MV-4-11 (cell line): ENCODE measurements at regions not wholly inside any gene's neighbourhood (a gene's known extent, or its start where the extent isn't known, plus 50 kb on each side); places are given as distances from the start of the nearest gene placed in this dataset.

Experiments used
- DNase-seq: peaks from one replicate; lab custom pipeline; 2025; lab: John Stamatoyannopoulos, UW

DNA sequence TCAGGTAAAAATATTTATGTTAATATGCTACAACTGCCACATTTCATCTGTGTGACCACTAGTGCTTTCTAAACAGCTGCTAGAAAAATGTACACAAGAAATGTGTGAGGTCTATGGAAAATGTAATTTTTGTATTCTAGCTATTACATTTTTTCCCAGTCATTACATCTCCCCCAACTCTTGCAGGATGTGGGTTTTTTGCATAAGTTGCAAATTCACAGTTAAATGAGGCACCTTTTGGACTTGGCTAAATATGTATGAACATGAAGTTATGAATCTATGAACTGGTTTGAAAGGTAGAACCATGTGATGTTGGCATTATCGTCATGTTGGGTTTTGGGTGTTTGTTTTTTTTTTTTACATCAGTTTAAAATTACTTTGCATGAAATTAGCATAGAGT is 590.4 kb upstream of the WWC1 start:
- DNase-seq: no peak

GRCh38 chr5:167702014-167702413 is 589.4 kb upstream of the WWC1 start:
- DNase-seq: no peak

GRCh38 chr5:167708449-167708848 is 583.0 kb upstream of the WWC1 start:
- no peak for DNase-seq

GRCh38 chr5:167709625-167710024 is 581.8 kb upstream of the WWC1 start:
- DNase-seq: no peak

- no peak for DNase-seq
Observed at GRCh38 chr5:167710444-167711073, 580.9 kb upstream of the WWC1 start.

DNA sequence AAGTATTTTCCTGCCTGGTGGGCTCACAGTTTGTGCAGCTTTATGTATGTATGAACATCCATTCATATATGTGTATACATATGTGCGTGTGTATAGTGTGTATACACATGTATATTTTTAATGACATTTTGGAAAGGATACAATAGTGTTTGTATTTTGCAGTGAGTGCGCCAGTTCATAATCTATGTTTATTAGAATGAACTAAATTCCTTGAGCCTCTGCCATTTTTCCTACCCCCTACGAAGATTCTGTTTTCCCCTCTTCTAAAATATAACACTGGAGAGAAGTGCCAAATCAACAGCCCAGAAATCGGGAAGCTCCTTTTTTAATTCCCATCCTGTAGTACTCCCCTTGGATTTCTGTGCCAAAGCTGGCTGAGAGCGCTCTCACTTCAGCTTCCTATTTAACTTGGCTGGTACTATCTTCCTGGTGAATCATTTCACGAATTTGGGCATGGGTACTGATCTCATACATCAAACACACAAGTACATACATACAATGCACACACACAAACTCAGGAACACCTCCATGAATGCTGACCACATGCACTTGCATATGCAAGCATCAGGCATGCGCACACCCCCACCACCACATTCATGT is 578.4 kb upstream of the WWC1 start:
- DNase-seq: no peak

DNA sequence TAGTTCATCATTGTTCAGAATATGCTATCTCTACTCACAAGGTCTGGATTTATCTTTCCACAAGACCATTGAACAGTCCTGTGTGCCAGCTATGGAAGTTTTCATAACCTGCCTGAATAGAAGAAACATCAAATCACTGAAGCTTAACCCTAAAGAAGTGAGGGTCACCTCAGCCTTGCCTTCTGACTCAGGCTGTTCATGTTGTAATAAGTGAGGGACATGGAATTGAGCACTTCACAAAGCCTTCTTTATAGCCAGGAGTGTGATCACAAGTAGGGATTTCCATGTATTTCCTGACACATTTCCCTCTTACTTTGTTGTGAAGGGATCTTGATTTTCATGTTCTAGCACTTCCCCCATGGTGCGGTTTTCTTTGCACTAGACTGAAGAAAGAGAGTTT is 577.5 kb upstream of the WWC1 start:
- DNase-seq: no peak

- no peak for DNase-seq
Observed at GRCh38 chr5:167716126-167716775, 575.2 kb upstream of the WWC1 start.

GRCh38 chr5:167720259-167720658 is 571.2 kb upstream of the WWC1 start:
- DNase-seq: peak; percentile 29

DNA sequence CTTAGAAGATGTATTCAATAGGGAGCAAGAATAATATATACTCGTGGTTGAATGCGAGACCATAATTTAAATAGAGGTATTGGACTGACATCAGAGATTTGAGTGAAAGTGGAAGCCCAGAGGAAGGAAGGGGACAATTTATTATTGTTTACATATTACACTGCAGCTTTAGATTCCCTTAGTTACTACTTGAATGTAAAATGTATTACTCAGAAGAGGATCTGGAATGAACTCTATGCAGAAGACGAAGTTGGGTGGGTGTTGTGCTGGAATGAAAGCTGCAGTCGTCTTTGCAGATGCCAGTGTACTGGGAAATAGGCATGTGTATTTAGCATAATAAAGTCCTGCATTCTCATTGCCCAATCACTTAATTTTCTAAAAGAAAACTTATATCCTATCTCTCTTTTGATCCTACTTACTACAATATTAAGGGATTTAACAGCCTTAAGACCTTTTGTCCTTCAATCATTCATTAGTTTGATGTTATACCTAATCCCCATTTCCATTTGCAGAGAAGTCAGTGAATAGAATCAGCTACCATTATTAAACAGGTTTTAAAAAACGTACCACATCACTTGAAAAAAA is 570.7 kb upstream of the WWC1 start:
- DNase-seq: no peak

DNA sequence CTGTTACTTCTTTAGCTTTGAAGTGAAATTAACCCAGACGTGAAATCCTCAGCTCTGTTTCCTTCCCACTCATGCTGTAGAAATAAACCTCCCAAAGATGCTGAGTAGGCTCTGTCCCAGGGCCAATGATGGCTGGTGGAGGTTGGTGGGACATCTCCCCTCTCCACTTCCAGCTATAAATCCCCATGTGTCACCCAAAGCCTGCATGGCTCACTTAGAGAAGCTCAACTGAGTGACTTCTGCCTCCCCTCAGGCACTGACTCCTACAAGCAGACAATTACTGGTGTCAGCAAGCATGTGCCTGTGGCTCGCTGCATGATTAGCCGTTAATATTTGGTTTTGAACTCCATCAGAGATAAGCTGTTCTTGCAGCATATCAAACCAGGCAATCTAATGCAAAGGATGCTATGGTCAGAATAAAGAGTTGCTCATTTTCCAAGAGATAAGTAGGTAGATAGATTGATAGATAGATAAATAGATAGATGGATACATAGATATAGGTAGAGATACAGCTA is 569.5 kb upstream of the WWC1 start:
- DNase-seq: no peak

DNA sequence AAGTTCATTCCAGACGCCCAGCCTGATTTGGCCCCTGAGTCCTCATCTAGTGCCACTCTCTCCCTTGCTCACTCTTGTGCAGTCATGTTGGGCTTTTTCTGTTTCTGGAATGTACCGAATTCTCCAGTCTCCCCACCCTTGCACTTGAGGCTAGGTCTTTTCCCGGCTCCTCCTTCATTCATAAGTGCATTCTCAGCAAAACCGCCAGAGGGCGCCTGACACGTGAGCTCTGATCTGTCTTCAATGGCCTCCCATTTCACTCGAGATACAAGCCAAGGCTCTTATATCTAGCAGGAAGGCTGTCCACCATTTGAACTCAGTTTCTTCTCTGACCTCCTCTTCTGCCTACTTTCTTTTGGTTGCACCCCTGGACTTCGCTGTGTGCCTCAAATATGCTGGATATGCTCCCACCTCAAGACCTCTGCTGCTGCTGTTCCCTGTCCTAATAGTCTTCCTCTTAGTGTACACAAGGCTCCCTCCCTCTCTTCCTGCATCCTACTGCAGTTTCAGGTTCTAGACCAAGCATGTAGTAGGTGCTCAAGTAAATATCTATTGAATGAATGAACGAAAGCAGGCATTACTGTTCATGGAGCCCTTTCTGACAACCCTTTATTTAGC is 568.1 kb upstream of the WWC1 start:
- DNase-seq: peak; percentile 53

DNA sequence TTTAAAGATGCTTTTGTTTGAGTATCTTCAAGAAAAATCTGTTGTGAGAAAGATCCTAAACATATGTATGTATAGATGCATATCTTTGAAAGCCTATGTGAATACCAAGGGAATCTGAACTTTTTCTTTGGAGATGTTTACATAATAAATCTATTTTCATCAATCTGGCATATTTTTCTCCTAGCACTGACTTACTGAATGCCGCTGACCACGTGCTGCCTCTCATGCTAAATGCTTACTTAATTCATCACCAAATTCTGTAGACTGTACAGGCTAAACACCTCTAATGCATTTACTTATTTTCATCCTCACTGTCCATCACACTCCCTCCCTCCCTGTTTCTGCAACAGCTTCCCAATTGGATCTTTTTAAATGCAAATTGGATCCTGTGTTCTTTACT is 566.2 kb upstream of the WWC1 start:
- no peak for DNase-seq

GRCh38 chr5:167725741-167726140 is 565.7 kb upstream of the WWC1 start:
- no peak for DNase-seq

DNA sequence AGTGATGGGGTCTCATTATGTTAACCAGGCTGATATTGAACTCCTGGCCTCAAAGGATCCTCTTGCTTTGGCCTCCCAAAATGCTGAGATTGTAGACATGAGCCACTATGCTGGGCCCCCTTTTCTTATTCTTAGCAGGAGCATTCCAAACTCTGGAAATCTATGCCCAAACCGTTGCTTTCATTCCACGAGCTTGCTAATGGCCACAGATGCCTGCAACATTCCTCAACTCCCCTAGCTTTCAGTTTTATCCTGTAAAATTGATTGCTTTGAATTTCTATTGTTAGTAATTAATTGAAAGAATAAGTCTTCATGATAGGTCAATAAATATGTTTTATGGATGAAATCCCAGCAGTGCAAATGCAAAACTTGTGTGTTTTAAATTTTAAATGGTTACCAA is 564.8 kb upstream of the WWC1 start:
- no peak for DNase-seq

GRCh38 chr5:167730121-167730520 is 561.3 kb upstream of the WWC1 start:
- no peak for DNase-seq

GRCh38 chr5:167730656-167731055 is 560.8 kb upstream of the WWC1 start:
- no peak for DNase-seq

DNA sequence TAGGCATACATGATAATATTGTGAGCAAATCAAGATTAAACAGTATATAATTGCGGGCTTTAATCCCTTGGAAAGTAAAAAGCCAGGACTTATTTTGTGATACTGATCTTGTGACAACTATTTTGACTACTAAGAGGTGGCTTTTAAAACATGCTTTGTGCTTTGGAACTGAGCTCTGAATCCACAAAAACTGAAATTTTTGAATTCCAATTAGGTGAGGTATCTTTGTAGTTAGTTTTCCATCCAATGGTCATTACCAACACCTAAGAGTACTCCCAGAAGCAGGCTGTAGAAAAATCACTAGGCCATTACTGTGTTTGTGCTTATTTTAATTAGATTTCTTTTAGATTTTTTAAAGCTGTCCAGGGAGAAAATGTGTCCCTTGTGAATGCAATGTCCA is 559.5 kb upstream of the WWC1 start:
- DNase-seq: no peak

- DNase-seq: no peak
Observed at GRCh38 chr5:167732499-167732898, 558.9 kb upstream of the WWC1 start.

DNA sequence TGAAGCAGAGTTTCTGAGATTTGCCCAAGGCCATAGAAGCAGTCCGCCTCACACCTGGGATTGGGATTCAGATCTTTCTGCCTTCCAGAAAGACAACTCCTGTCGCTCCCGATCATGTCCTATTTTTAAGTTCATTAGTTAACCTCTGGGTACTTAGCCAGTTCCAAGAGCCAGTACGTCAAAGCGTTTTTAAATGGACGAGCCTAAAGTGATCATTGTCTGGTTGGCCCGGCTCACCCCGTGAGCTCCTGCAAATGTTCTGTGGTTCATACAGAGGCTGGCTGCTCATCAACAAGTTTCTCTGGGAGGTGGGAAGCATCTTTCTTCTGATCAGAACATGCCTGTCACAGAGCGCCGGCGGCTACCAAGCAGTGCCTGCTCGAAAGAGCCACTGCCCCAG is 554.5 kb upstream of the WWC1 start:
- no peak for DNase-seq

DNA sequence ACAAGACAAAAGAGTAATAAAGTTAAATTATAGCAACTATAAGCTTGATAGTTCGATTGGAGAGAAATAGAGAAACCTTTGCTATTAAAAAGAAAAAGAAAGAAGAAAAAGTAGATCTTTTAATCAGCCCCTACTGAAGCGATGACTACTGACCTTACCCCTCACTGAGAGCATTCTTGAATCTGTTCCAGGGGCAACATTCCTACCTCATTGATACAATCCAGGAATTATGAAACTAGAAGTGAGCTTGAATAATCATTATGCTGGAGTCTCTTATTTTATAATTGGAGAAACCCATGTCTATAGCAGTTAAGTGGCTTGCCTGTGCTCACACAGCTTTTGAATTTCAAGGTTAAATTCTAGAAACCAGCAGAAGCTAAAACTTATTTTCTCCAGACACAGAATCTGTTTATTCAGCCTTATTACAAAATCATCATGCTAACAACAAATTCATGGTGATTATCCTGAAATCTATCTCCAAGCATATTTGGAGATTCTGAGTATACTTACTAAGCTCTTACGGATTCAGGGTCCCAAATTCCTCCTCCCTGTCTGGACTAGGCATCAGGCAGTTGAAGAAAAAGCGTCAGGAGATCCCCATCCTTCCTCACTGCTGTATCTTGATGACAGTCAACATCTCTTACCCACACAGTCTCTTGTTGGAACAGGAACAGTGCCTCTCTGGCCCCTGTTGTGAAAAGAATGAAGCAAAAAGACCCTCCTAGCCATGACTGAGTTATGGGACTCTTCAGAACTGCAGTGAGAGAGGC is 547.6 kb upstream of the WWC1 start:
- no peak for DNase-seq

DNA sequence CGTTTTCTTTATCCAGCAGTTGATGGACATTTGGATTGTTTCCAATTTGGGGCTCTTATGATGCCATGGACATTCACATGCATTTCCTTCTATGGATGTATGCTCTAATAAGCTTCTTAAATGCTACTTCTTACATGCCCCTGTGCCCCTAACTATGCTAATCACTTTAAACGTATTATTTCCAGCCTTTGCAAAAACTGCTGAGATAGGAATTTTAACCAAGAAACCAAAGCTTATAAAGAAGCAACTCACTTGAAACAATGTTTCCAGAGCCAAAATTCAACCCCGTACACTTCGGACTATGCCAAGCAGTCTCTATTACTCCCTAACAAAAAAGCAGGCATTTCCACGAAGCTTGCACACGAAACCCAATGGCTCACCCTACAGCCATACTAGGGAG is 545.6 kb upstream of the WWC1 start:
- DNase-seq: no peak
